ENCODE measurements at regions not wholly inside any gene's neighbourhood (a gene's known extent, or its start where the extent isn't known, plus 50 kb on each side); places are given as distances from the start of the nearest gene placed in this dataset.
A peak's percentile ranks its signal among the peaks of the same experiment; 100 is the strongest.

GRCh38 chr5:20276061-20276958, 288.3 kb upstream of the CDH18 start:
- DNase-seq (ENCODE audit: low read depth), result peak; percentile 93

- no peak for DNase-seq (ENCODE audit: low read depth)
Observed at GRCh38 chr5:20266066-20266465, 278.1 kb upstream of the CDH18 start.

- no peak for DNase-seq (ENCODE audit: low read depth)
Observed at GRCh38 chr5:20262896-20263295, 274.9 kb upstream of the CDH18 start.

- DNase-seq (ENCODE audit: low read depth), result no peak
Observed at GRCh38 chr5:20254748-20255147, 266.7 kb upstream of the CDH18 start.

- no peak for DNase-seq (ENCODE audit: low read depth)
Observed at GRCh38 chr5:20248118-20248517, 260.1 kb upstream of the CDH18 start.

GRCh38 chr5:20245432-20245974, 257.5 kb upstream of the CDH18 start:
- no peak for DNase-seq (ENCODE audit: low read depth)

GRCh38 chr5:20241351-20241750, 253.4 kb upstream of the CDH18 start:
- DNase-seq (ENCODE audit: low read depth), result no peak

GRCh38 chr5:20231040-20231439, 243.0 kb upstream of the CDH18 start:
- no peak for DNase-seq (ENCODE audit: low read depth)

GRCh38 chr5:20230010-20230409, 242.0 kb upstream of the CDH18 start:
- DNase-seq (ENCODE audit: low read depth), result no peak

- DNase-seq (ENCODE audit: low read depth), result no peak
Observed at GRCh38 chr5:20229303-20230005, 241.5 kb upstream of the CDH18 start.

- no peak for DNase-seq (ENCODE audit: low read depth)
Observed at GRCh38 chr5:20224966-20225365, 237.0 kb upstream of the CDH18 start.

GRCh38 chr5:20224046-20224445, 236.0 kb upstream of the CDH18 start:
- no peak for DNase-seq (ENCODE audit: low read depth)

- DNase-seq (ENCODE audit: low read depth), result no peak
Observed at GRCh38 chr5:20223451-20223850, 235.5 kb upstream of the CDH18 start.

- no peak for DNase-seq (ENCODE audit: low read depth)
Observed at GRCh38 chr5:20215257-20215656, 227.3 kb upstream of the CDH18 start.

- DNase-seq (ENCODE audit: low read depth), result no peak
Observed at GRCh38 chr5:20213803-20214202, 225.8 kb upstream of the CDH18 start.

GRCh38 chr5:20212701-20213100, 224.7 kb upstream of the CDH18 start:
- DNase-seq (ENCODE audit: low read depth), result no peak

GRCh38 chr5:20166456-20166855, 178.5 kb upstream of the CDH18 start:
- DNase-seq (ENCODE audit: low read depth), result no peak

- no peak for DNase-seq (ENCODE audit: low read depth)
Observed at GRCh38 chr5:20158006-20158405, 170.0 kb upstream of the CDH18 start.

GRCh38 chr5:20157089-20157488, 169.1 kb upstream of the CDH18 start:
- DNase-seq (ENCODE audit: low read depth), result peak; percentile 13

GRCh38 chr5:20145240-20145639, 157.2 kb upstream of the CDH18 start:
- DNase-seq (ENCODE audit: low read depth), result no peak

GRCh38 chr5:20129501-20129900, 141.5 kb upstream of the CDH18 start:
- no peak for DNase-seq (ENCODE audit: low read depth)

- no peak for DNase-seq (ENCODE audit: low read depth)
Observed at GRCh38 chr5:20128343-20128742, 140.3 kb upstream of the CDH18 start.

GRCh38 chr5:20114526-20114925, 126.5 kb upstream of the CDH18 start:
- no peak for DNase-seq (ENCODE audit: low read depth)

All from HS-5 (cell line).